IPS-18c (cell line): ENCODE measurements at regions not wholly inside any gene's neighbourhood (a gene's known extent, or its start where the extent isn't known, plus 50 kb on each side); places are given as distances from the start of the nearest gene placed in this dataset.

Experiments
- H3K4me3 ChIP-seq: 2 replicates; pipeline ENCODE4 v1.7.0; 2013; ENCODE audit warnings: low read depth, mild to moderate bottlenecking, low read length, moderate library complexity; ENCODE audit not compliant: insufficient read depth
- H3K9me3 ChIP-seq: one replicate; pipeline ENCODE4 v1.6.1; 2013; ENCODE audit warnings: mild to moderate bottlenecking, low read length, moderate library complexity; ENCODE audit not compliant: control insufficient read depth, insufficient read depth

DNA sequence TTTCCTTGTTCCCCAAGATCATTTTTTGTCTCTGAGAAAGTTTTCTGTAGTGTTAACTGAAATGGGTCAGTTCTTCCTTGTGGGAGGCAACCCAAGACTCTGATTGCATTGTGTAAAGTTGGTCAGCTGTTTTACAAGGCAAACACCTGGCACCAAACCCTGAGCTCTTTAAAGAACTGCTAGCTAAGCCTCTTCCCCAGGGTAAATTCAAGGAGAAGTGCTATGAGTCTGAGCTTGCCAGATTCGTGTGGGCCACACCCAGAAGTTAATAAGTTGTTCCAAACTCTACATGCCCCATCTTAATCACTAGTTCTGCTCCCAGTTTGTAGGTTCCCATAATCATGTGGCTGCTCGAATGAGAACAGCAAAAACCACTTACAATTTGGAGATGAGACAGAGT, 214.5 kb downstream of the BTG1 start:
- Histone ChIP-seq H3K4me3 (no peak overlapping the region), H3K9me3 (no peaks in the 10 kb centered on the region)

DNA sequence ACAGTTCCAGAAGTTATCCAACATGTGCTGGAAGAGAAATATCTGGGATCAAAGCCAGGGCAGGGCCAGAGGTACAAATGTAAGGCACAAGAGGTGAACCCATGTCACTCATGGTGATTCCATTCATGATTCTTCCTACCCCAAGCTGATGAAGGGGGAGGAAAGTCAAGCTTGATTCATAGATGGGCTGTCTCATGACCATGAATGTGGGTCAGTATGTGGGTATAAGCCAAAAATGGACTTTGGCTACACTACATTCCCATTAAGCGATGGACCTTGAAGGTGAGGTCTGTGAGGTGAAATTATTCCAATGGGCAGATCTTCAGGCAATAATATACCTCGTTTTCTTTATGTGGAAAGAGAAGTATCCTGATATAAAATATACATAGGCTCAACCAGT, 217.1 kb downstream of the BTG1 start:
- no peaks in the 10 kb centered on the region for H3K9me3 ChIP-seq
- no peak overlapping the region for H3K4me3 ChIP-seq

DNA sequence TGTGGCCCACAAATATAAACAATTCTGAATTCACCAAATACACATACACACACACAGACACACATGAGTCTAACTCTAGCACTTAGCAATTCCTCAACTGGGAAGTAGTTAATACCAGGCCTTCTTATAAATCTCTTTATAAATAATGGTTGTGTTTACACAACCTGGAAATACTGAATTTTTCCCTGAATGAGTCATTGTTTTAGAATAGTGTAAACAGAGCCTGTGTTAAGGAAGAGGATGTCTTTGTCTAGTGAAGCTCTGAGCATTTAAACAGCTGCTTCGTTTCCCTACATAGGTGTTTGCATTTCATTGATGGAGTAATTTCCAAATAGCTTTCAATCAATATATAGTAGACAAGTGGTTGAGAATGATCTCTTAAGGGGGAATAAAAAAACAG, 218.8 kb downstream of the BTG1 start:
- Histone ChIP-seq H3K9me3 (peaks cover 4% of the 10 kb centered on the region), H3K4me3 (no peak overlapping the region)

DNA sequence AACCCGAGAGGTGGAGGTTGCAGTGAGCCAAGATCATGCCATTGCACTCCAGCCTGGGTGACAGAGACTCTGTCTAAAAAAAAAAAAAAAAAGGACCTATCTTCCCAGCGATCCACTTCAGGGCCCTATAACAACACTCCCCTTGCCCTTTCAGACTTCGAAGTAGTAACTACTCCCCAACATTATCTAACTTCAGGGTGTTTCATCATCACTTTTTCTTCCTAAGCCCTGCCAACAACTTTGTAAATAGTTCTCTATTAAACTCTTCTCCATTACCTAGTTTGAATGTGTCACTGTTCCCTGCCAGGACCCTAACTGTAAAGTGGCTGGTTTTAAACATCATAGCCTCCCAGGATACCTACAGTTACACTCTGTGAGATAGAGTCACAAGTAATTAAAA, 220.8 kb downstream of the BTG1 start:
- H3K9me3 ChIP-seq, result peaks cover 4% of the 10 kb centered on the region
- H3K4me3 ChIP-seq, result no peak overlapping the region

DNA sequence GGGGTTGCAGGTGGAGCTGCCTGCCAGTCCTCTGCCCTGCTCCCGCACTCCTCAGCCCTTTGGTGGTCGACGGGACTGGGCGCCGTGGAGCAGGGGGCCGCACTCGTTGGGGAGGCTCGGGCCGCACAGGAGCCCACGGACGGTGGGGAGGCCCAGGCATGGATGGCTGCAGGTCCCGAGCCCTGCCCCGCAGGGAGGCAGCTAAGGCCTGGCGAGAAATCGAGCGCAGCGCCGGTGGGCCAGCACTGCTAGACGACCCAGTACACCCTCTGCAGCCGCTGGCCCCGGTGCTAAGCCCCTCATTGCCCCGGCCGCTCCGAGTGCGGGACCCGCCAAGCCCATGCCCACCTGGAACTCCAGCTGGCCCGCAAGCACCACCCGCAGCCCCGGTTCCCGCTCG, 221.8 kb downstream of the BTG1 start:
- H3K4me3 ChIP-seq, result no peak overlapping the region
- H3K9me3 ChIP-seq, result peaks cover 4% of the 10 kb centered on the region

DNA sequence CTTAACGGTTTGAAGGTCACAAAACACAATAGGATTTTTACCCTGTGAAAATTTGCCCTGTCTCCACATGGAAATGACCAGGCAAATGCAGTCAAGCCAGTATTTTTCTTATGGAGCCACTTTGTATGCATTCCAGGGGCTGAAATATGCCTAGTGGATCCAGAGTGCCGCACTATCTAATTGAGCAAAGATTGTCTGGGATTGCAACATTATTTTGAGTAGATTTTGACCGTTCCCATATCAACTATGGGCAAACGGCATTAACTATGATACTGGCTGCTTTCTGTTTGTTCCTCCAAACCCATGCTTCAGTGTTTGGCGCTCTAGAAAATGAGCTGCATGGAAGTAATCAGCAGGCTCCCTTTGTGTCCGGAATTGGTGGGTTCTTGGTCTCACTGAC, 223.0 kb downstream of the BTG1 start:
- H3K4me3 ChIP-seq, result no peak overlapping the region

DNA sequence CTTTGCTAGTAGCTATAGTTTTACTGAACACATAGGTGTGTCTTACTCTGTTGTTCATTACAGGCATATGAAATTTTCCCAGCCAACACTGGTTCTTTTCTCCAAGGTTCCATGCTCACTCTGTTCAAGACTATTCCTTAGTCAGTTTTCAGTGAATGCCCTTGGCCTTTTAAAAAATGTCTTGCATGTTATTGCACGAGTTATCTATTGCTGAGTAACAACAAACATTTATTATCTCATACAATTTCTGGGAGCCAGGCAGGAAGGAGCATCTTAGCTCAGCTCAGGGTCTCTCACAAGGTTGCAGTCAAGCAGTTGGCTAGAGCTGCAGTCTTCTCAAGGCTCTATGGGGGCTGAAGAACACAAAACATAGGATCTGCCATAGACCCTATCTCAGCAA, 223.5 kb downstream of the BTG1 start:
- H3K9me3 ChIP-seq, result peaks cover 4% of the 10 kb centered on the region
- H3K4me3 ChIP-seq, result no peak overlapping the region

More for the DNA sequence above, 223.0 kb downstream of the BTG1 start:
- H3K9me3 ChIP-seq, result peaks cover 4% of the 10 kb centered on the region

DNA sequence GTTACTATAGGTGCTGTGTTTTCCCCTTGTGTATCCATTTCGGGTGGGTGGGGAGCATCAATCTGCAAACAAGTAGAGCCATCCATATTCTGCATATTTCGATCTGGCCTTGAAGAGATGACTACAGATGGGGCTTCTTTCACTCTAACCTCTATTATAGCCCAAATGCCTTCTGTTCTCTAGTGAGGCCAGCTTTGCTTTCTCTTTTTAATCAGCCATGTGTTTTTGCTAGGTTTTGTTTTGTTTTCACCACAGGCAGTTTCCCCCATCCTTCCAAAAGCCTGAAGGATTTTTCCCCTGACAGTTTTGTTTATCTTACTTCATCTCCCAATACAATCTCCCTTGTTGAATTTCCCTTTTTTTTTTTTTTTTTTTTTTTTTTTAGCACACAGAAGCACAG, 224.1 kb downstream of the BTG1 start:
- Histone ChIP-seq H3K9me3 (peaks cover 4% of the 10 kb centered on the region), H3K4me3 (no peak overlapping the region)

DNA sequence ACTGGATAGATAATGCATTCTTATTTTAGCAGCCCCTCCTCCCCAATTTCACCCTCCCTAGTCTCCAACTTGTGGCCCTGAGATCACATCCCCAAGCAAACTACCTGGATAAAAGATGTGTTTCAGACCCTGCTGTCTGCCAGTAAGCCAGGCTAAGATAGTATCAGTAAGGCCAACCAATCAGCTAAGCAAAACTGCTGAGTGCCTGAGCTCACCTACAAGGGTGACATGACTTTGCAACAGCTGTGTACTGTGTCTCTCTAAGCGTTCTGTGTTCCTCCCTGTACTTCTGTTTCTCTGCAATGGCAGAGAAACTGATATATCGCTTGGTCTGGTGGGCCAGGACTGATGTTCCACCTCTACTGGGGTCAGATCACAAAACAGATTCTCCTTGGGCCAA, 224.9 kb downstream of the BTG1 start:
- Histone ChIP-seq H3K4me3 (no peak overlapping the region), H3K9me3 (peaks cover 4% of the 10 kb centered on the region)

DNA sequence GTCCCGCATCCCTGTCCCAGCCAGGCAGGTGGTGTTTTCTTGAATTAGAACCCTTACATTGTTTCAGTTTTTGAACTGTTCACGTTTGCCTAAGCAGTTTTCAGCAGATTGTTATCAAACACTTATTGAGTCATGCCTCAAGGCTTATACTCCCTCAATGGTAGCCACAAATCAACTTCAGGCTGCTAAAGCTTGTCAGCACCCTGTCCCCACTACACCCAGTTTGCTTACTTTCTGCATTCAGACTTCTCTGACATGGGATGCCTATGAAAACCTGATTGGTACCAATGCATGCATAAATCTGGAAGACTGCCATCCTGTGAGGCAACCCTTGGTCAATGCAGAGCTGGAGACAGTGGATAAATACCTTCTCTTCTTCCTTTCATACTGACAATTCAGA, 225.4 kb downstream of the BTG1 start:
- peaks cover 4% of the 10 kb centered on the region for H3K9me3 ChIP-seq
- H3K4me3 ChIP-seq, result no peak overlapping the region

DNA sequence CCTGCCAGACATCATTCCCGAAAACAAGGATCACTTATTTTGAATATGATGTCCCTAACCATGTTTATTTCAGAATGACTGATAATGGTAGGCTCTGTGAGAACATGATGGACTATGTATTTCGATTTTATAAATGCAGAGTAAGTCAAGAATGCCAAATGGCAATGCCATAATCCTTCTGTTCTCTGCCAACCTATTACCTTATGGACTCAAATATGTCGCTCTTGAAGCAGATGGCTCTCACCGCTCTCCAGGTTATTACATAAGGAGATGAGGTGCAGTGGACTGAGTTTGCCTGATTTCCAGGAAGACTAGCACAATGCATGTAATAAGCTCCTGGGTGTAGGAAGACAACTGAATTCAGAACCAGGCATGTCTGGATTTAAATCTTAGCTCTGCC, 227.2 kb downstream of the BTG1 start:
- no peak overlapping the region for H3K4me3 ChIP-seq
- H3K9me3 ChIP-seq, result peaks cover 4% of the 10 kb centered on the region

DNA sequence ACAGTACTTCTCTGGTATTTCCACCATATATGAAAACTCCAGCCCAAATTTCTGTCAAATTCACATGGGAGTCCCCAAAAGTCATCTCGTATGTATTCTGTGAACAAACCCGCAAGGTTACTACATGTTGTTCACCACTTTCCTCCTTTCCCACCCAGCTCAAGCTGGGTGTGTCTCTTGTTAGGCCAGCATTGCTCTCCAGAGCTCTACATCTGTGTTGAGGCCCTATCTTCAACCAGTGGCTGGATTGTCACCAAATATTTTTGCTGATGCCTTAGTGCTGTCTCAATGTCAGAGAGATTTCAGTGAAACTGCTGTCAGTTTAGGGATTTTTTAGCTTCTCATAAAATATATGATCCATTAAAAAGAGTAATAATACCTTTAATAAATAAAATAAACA, 230.9 kb downstream of the BTG1 start:
- H3K4me3 ChIP-seq, result no peak overlapping the region
- H3K9me3 ChIP-seq, result no peaks in the 10 kb centered on the region

DNA sequence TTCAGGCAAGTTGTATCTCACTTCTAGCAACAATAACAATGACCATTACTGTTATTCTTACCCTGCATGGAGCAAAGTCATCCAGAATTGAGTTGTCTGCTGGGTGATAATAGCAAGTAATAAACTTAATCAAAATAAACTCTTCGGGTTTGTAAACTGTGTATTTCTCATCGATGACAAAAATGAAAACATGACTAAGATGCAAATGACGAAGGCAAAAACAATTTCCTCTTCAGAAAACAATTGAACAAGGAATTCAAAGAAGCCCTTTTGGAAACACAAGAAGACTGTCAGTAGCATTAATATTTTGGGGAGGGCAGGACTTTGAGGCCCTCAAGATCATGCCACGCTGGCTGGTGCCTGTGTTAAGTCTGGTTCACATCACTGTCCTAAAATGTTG, 232.0 kb downstream of the BTG1 start:
- Histone ChIP-seq H3K4me3 (no peak overlapping the region), H3K9me3 (no peaks in the 10 kb centered on the region)

DNA sequence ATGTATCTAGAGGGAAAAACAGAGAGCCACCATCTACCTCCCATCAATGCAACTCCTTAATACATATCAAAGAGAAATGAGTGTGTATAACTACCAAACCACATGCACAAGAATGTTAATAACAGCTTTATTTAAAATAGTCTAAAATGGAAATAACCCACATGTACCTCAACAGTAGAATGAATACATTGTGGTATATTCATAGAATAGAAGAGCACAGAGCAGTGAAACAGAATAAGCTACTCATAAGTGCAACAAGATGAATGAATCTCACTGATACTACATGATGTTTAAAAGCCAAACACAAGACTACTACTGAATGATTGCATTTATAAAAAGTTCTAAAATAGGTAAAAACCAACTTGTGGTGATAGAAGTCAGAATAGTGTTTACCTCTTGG, 232.5 kb downstream of the BTG1 start:
- H3K9me3 ChIP-seq, result no peaks in the 10 kb centered on the region
- no peak overlapping the region for H3K4me3 ChIP-seq

DNA sequence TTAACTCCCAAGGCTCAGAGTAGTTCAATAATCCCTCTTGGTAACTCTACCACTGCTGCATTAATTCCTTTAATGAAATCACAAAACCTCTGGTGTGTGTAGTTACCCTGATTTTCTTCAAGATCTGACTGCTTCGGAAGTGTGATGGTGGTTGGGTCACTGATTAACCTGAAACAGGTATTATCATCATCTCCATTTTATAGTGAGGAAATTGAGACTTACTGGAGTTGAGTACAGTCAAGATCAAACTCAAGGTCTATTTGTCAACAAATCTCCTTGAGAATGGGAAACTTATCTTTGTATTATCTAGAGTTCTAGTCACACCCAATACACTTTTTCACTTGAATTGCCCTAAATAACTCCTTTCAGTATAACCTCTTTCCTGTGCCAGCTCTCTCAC, 233.5 kb downstream of the BTG1 start:
- H3K4me3 ChIP-seq, result no peak overlapping the region
- H3K9me3 ChIP-seq, result no peaks in the 10 kb centered on the region

DNA sequence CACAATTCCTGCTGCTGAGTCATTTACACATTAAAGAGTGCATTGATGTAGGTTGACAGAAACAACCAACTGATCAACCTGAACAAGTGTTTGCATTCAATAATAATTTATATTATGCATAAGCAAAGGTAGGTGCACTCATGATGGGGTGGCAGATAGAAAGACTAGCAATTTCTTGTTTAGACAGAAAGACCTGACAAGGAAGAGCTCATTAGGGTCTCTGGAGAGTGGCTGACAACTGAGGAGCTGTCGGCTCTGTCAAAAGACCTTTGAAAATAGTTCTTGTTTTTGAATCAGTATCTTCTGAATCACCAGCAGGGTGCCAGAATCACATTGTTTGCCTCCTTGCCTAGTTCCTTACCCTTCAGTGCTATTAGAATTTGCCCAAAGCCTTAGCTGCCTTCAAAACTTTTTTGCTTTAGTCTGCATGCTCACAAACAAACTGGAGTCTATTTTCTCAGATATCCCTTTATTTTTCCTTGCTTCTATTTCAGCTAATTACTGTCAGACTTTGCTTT, 234.7 kb downstream of the BTG1 start:
- no peaks in the 10 kb centered on the region for H3K9me3 ChIP-seq
- H3K4me3 ChIP-seq, result no peak overlapping the region

DNA sequence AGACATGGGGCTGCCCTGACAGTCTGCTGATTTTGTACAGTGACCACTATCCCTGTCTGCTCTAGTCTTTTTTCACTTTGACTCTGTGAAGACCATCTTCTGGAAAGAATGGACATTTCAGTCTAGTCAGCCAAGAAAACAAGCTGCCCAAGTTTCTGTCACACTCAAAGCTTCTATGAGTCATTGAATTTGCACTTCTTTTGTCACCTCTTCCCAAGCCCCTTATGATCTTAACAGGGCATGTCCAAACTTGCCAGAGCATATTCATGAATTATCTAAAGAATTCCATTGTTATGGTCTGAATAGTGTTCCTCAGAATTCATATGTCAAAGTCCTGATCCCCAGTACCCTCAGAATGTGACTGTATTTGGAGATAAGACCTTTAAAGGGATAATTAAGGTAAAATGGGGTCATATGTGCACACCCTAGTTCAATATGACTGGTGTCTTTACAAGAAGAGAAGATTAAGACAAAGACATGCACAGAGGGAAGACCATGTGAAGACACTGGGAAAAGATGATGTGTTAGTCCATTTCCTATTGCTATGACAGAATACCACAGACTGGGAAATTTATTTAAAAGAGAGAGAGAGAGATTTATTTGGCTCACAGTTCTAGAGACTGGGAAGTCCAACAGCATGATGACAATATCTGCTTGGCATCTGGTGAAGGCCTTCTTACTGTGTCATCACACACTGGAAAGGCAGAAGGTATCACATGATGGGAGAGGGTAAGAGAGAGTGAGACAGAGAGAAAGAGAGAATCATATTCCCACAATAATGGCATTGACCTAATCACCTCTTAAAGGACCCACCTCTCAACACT, 242.6 kb downstream of the BTG1 start:
- Histone ChIP-seq H3K9me3 (no peaks in the 10 kb centered on the region), H3K4me3 (no peak overlapping the region)

DNA sequence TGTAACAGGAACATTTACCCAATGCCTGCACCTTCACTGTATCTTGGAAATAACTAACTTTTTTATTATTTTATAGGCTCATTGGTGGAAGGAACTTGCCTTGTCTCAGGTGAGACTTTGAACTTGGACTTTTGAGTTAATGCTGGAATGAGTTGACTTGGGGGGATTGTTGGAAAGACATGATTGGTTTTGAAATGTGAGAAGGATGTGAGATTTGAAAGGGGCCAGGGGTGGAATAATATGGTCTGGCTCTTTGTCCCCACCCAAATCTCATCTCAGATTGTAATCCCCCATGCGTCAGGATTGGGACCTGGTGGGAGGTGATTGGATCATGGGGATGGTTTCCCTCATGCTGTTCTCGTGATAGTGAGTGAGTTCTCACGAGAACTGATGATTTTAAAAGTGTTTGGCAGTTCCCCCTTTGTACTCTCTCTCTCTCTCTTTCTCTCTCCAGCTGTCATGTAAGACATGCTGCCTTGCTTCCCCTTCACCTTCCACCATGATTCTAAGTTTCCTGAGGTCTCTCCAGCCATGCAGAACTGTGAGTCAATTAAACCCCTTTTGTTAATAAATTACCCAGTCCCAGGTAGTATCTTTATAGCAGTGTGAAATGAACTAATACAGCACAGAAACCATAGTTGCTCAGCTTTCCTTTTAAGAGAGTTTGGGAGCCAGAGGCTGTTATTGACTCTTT, 244.1 kb downstream of the BTG1 start:
- Histone ChIP-seq H3K9me3 (no peaks in the 10 kb centered on the region), H3K4me3 (no peak overlapping the region)
